Stomach (tissue), 4 donors: ENCODE measurements at regions not wholly inside any gene's neighbourhood (a gene's known extent, or its start where the extent isn't known, plus 50 kb on each side); places are given as distances from the start of the nearest gene placed in this dataset.

Experiments used
- CTCF ChIP-seq, 7 experiments: fragments of 450-650 bp in 4 of 7; fragments of 200-600 bp in 3 of 7; sonication (generic) in 3 of 7; IDR thresholded peaks; one replicate each; pipeline ENCODE4 v1.5.1; 2016 to 2019; ENCODE audit warnings: antibody characterized with exemption in 7 of 7, control low read depth in 2 of 7, mild to moderate bottlenecking in 1 of 7
- EP300 ChIP-seq: sonication (generic); formaldehyde crosslinking; IDR thresholded peaks from one replicate; pipeline ENCODE4 v1.6.1; 2017; ENCODE audit warnings: antibody characterized with exemption
- POLR2A ChIP-seq, 4 donors: fragments of 450-650 bp; IDR thresholded peaks; one replicate each; pipeline ENCODE4 v1.6.1; 2016; ENCODE audit warnings: antibody characterized with exemption in 4 of 4, control low read depth in 2 of 4, mild to moderate bottlenecking in 1 of 4, moderate library complexity in 1 of 4

GRCh38 chr14:48738186-48738925 is 847.8 kb downstream of the RPS29 start:
- TF ChIP-seq CTCF (IDR thresholded peaks at IDR 0.05) (no peak), EP300 (no peak), POLR2A (IDR thresholded peaks at IDR 0.05) (no peak)
